ENCODE measurements at regions not wholly inside any gene's neighbourhood (a gene's known extent, or its start where the extent isn't known, plus 50 kb on each side); places are given as distances from the start of the nearest gene placed in this dataset.
"Not testable (repeated sequence)": the region's sequence is repeated elsewhere in the genome, so short reads cannot be mapped to it uniquely, and the experiment has no call there.

- DNase-seq = no peak
Measured at GRCh38 chr13:90713441-90714133, 633.9 kb upstream of the MIR17HG start.

GRCh38 chr13:90715485-90715884 is 632.0 kb upstream of the MIR17HG start:
- DNase-seq = no peak

- DNase-seq = no peak
Measured at GRCh38 chr13:90717451-90717936, 630.0 kb upstream of the MIR17HG start.

GRCh38 chr13:90719461-90719860 is 628.0 kb upstream of the MIR17HG start:
- DNase-seq = no peak

- DNase-seq = no peak
Measured at GRCh38 chr13:90721937-90722336, 625.5 kb upstream of the MIR17HG start.

- DNase-seq = no peak
Measured at GRCh38 chr13:90723381-90723780, 624.1 kb upstream of the MIR17HG start.

GRCh38 chr13:90726375-90726774 is 621.1 kb upstream of the MIR17HG start:
- DNase-seq = no peak

GRCh38 chr13:90732049-90732448 is 615.4 kb upstream of the MIR17HG start:
- no peak for DNase-seq

- DNase-seq = not testable (repeated sequence)
Measured at GRCh38 chr13:90734497-90734896, 613.0 kb upstream of the MIR17HG start.

GRCh38 chr13:90738881-90739280 is 608.6 kb upstream of the MIR17HG start:
- DNase-seq = no peak

- DNase-seq = no peak
Measured at GRCh38 chr13:90740099-90740498, 607.4 kb upstream of the MIR17HG start.

GRCh38 chr13:90742381-90742780 is 605.1 kb upstream of the MIR17HG start:
- DNase-seq = no peak

- DNase-seq = no peak
Measured at GRCh38 chr13:90746230-90746629, 601.3 kb upstream of the MIR17HG start.

GRCh38 chr13:90750021-90750420 is 597.5 kb upstream of the MIR17HG start:
- DNase-seq = no peak

- no peak for DNase-seq
Measured at GRCh38 chr13:90751026-90751425, 596.5 kb upstream of the MIR17HG start.

- DNase-seq = no peak
Measured at GRCh38 chr13:90752070-90752469, 595.4 kb upstream of the MIR17HG start.

GRCh38 chr13:90757127-90757680 is 590.3 kb upstream of the MIR17HG start:
- DNase-seq = no peak

GRCh38 chr13:90760639-90761038 is 586.8 kb upstream of the MIR17HG start:
- DNase-seq = no peak

- no peak for DNase-seq
Measured at GRCh38 chr13:90763476-90764150, 583.9 kb upstream of the MIR17HG start.

- no peak for DNase-seq
Measured at GRCh38 chr13:90766386-90766902, 581.0 kb upstream of the MIR17HG start.

GRCh38 chr13:90768116-90768515 is 579.4 kb upstream of the MIR17HG start:
- no peak for DNase-seq

GRCh38 chr13:90769387-90769786 is 578.1 kb upstream of the MIR17HG start:
- DNase-seq = no peak

- no peak for DNase-seq
Measured at GRCh38 chr13:90770334-90770733, 577.2 kb upstream of the MIR17HG start.

GRCh38 chr13:90773681-90774080 is 573.8 kb upstream of the MIR17HG start:
- no peak for DNase-seq
